ENCODE measurements at regions not wholly inside any gene's neighbourhood (a gene's known extent, or its start where the extent isn't known, plus 50 kb on each side); places are given as distances from the start of the nearest gene placed in this dataset.

GRCh38 chr15:37261685-37262084 lies 161.3 kb upstream of the MEIS2 start:
- DNase-seq: no peak

- DNase-seq: no peak
Observed at GRCh38 chr15:37262922-37263608, 162.7 kb upstream of the MEIS2 start.

GRCh38 chr15:37289109-37289765 lies 188.9 kb upstream of the MEIS2 start:
- DNase-seq: no peak

GRCh38 chr15:37291920-37292319 lies 191.6 kb upstream of the MEIS2 start:
- no peak for DNase-seq

- no peak for DNase-seq
Observed at GRCh38 chr15:37298271-37298670, 197.9 kb upstream of the MEIS2 start.

- no peak for DNase-seq
Observed at GRCh38 chr15:37339437-37339836, 239.1 kb upstream of the MEIS2 start.

GRCh38 chr15:37339856-37340255 lies 239.5 kb upstream of the MEIS2 start:
- DNase-seq: no peak

GRCh38 chr15:37340438-37340837 lies 240.1 kb upstream of the MEIS2 start:
- DNase-seq: no peak

GRCh38 chr15:37359101-37359892 lies 258.9 kb upstream of the MEIS2 start:
- no peak for DNase-seq

- DNase-seq: no peak
Observed at GRCh38 chr15:37359893-37360290, 259.5 kb upstream of the MEIS2 start.

- no peak for DNase-seq
Observed at GRCh38 chr15:37360724-37361123, 260.4 kb upstream of the MEIS2 start.

GRCh38 chr15:37361621-37362020 lies 261.3 kb upstream of the MEIS2 start:
- DNase-seq: no peak

- no peak for DNase-seq
Observed at GRCh38 chr15:37362414-37362813, 262.1 kb upstream of the MEIS2 start.

- no peak for DNase-seq
Observed at GRCh38 chr15:37368961-37369360, 268.6 kb upstream of the MEIS2 start.

- no peak for DNase-seq
Observed at GRCh38 chr15:37370941-37371340, 270.6 kb upstream of the MEIS2 start.

GRCh38 chr15:37372064-37372463 lies 271.7 kb upstream of the MEIS2 start:
- DNase-seq: no peak

GRCh38 chr15:37375519-37375918 lies 275.2 kb upstream of the MEIS2 start:
- DNase-seq: no peak

GRCh38 chr15:37377428-37377827 lies 277.1 kb upstream of the MEIS2 start:
- DNase-seq: no peak

GRCh38 chr15:37394402-37395099 lies 294.2 kb upstream of the MEIS2 start:
- no peak for DNase-seq

GRCh38 chr15:37395100-37395468 lies 294.7 kb upstream of the MEIS2 start:
- DNase-seq: no peak

GRCh38 chr15:37397266-37398022 lies 297.1 kb upstream of the MEIS2 start:
- no peak for DNase-seq

- no peak for DNase-seq
Observed at GRCh38 chr15:37416103-37416502, 315.8 kb upstream of the MEIS2 start.

GRCh38 chr15:37425541-37425940 lies 325.2 kb upstream of the MEIS2 start:
- no peak for DNase-seq

All from kidney glomerular epithelial cell (primary cell).